ENCODE measurements at regions not wholly inside any gene's neighbourhood (a gene's known extent, or its start where the extent isn't known, plus 50 kb on each side); places are given as distances from the start of the nearest gene placed in this dataset.

- no peak for DNase-seq (ENCODE audit: low read depth in 2 of 2)
These were observed 284.1 kb upstream of the STT3B start for GRCh38 chr3:31248563-31248992.

GRCh38 chr3:31249545-31249944 is 283.2 kb upstream of the STT3B start:
- DNase-seq (ENCODE audit: low read depth in 2 of 2) = no peak

GRCh38 chr3:31250116-31250777 is 282.5 kb upstream of the STT3B start:
- DNase-seq (ENCODE audit: low read depth in 2 of 2) = no peak

- no peak for DNase-seq (ENCODE audit: low read depth in 2 of 2)
These were observed 281.6 kb upstream of the STT3B start for GRCh38 chr3:31251083-31251482.

- DNase-seq (ENCODE audit: low read depth in 2 of 2) = no peak
These were observed 280.2 kb upstream of the STT3B start for GRCh38 chr3:31252216-31253185.

GRCh38 chr3:31253782-31254181 is 278.9 kb upstream of the STT3B start:
- no peak for DNase-seq (ENCODE audit: low read depth in 2 of 2)

- DNase-seq (ENCODE audit: low read depth in 2 of 2) = no peak
These were observed 278.2 kb upstream of the STT3B start for GRCh38 chr3:31254483-31254882.

GRCh38 chr3:31255007-31255581 is 277.6 kb upstream of the STT3B start:
- DNase-seq (ENCODE audit: low read depth in 2 of 2) = no peak

GRCh38 chr3:31262201-31262600 is 270.5 kb upstream of the STT3B start:
- DNase-seq (ENCODE audit: low read depth in 2 of 2) = no peak

- no peak for DNase-seq (ENCODE audit: low read depth in 2 of 2)
These were observed 268.8 kb upstream of the STT3B start for GRCh38 chr3:31263897-31264296.

GRCh38 chr3:31265646-31266428 is 266.9 kb upstream of the STT3B start:
- DNase-seq (ENCODE audit: low read depth in 2 of 2) = no peak

- DNase-seq (ENCODE audit: low read depth in 2 of 2) = no peak
These were observed 263.9 kb upstream of the STT3B start for GRCh38 chr3:31268868-31269267.

GRCh38 chr3:31270010-31270409 is 262.7 kb upstream of the STT3B start:
- DNase-seq (ENCODE audit: low read depth in 2 of 2) = no peak

GRCh38 chr3:31274326-31275024 is 258.2 kb upstream of the STT3B start:
- no peak for DNase-seq (ENCODE audit: low read depth in 2 of 2)

GRCh38 chr3:31275038-31275572 is 257.6 kb upstream of the STT3B start:
- DNase-seq (ENCODE audit: low read depth in 2 of 2) = no peak

GRCh38 chr3:31275583-31275982 is 257.1 kb upstream of the STT3B start:
- no peak for DNase-seq (ENCODE audit: low read depth in 2 of 2)

- DNase-seq (ENCODE audit: low read depth in 2 of 2) = no peak
These were observed 255.1 kb upstream of the STT3B start for GRCh38 chr3:31277582-31277981.

- no peak for DNase-seq (ENCODE audit: low read depth in 2 of 2)
These were observed 254.2 kb upstream of the STT3B start for GRCh38 chr3:31278532-31278931.

GRCh38 chr3:31284776-31285175 is 247.9 kb upstream of the STT3B start:
- DNase-seq (ENCODE audit: low read depth in 2 of 2) = no peak

- no peak for DNase-seq (ENCODE audit: low read depth in 2 of 2)
These were observed 246.8 kb upstream of the STT3B start for GRCh38 chr3:31285833-31286486.

Data from stimulated activated CD4-positive, alpha-beta T cell treated with anti-CD3 and anti-CD28 coated beads, Interleukin-1b, Interleukin-23, amount 100 ng/mL, for 4 hours (primary cell).